Thyroid gland (tissue), 4 donors: ENCODE measurements at regions not wholly inside any gene's neighbourhood (a gene's known extent, or its start where the extent isn't known, plus 50 kb on each side); places are given as distances from the start of the nearest gene placed in this dataset.

Experiments
- POLR2A ChIP-seq, 2 donors: fragments of 450-650 bp; IDR thresholded peaks; one replicate each; pipeline ENCODE4 v1.6.1; 2017; ENCODE audit warnings: antibody characterized with exemption in 2 of 2, mild to moderate bottlenecking in 2 of 2, moderate library complexity in 1 of 2
- TF ChIP-seq, protein P1 (sequence below), 6 experiments: fragments of 200-600 bp in 3 of 6; fragments of 450-650 bp in 3 of 6; sonication (generic) in 3 of 6; IDR thresholded peaks; one replicate each; pipeline ENCODE4 v1.5.1; 2016 to 2019; ENCODE audit warnings: antibody characterized with exemption in 6 of 6, mild to moderate bottlenecking in 2 of 6, inconsistent platforms in 1 of 6, moderate library complexity in 1 of 6

DNA sequence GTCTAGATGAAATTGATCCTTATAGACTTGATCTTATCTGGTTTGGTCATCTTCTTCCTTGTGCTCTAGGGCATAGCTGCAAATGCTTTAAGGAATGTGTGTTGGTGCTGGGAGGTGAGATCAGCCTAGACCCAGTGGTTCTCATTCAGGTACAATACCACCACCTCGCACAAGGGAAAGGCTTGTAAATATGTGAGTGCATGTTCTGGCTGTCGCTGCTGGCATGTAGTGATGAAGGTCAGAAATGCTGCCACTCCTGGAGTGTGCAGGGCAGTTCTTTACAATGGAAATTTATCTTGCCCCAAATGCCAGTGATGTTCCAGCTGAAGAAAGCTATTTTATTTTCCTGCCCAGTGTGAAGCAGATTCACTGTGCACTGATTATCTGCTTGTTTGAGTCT lies 900.9 kb downstream of the QKI start:
- TF ChIP-seq, protein P1, sequence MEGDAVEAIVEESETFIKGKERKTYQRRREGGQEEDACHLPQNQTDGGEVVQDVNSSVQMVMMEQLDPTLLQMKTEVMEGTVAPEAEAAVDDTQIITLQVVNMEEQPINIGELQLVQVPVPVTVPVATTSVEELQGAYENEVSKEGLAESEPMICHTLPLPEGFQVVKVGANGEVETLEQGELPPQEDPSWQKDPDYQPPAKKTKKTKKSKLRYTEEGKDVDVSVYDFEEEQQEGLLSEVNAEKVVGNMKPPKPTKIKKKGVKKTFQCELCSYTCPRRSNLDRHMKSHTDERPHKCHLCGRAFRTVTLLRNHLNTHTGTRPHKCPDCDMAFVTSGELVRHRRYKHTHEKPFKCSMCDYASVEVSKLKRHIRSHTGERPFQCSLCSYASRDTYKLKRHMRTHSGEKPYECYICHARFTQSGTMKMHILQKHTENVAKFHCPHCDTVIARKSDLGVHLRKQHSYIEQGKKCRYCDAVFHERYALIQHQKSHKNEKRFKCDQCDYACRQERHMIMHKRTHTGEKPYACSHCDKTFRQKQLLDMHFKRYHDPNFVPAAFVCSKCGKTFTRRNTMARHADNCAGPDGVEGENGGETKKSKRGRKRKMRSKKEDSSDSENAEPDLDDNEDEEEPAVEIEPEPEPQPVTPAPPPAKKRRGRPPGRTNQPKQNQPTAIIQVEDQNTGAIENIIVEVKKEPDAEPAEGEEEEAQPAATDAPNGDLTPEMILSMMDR (IDR thresholded peaks at IDR 0.05): no peak
- no peak for TF ChIP-seq POLR2A (IDR thresholded peaks at IDR 0.05)
